HG02852 (cell line): ENCODE measurements at regions not wholly inside any gene's neighbourhood (a gene's known extent, or its start where the extent isn't known, plus 50 kb on each side); places are given as distances from the start of the nearest gene placed in this dataset.
"Not testable (repeated sequence)": the region's sequence is repeated elsewhere in the genome, so short reads cannot be mapped to it uniquely, and the experiment has no call there.

Source experiments
- ATAC-seq: cut with Tn5 transposase; IDR thresholded peaks from one replicate; pipeline ENCODE4 v1.9.1; 2021; ENCODE audit warnings: mild to moderate bottlenecking, moderate library complexity; ENCODE audit not compliant: unreplicated experiment

- ATAC-seq, result no peak
Measured at GRCh38 chr2:21328177-21328576, 204.4 kb downstream of the TDRD15 start.

- no peak for ATAC-seq
Measured at GRCh38 chr2:21330786-21331391, 207.1 kb downstream of the TDRD15 start.

- no peak for ATAC-seq
Measured at GRCh38 chr2:21331625-21332370, 208.0 kb downstream of the TDRD15 start.

- ATAC-seq, result no peak
Measured at GRCh38 chr2:21332993-21333625, 209.3 kb downstream of the TDRD15 start.

GRCh38 chr2:21333684-21334083, 209.9 kb downstream of the TDRD15 start:
- ATAC-seq, result no peak

GRCh38 chr2:21346984-21347383, 223.2 kb downstream of the TDRD15 start:
- ATAC-seq, result no peak

- ATAC-seq, result no peak
Measured at GRCh38 chr2:21353879-21354679, 230.3 kb downstream of the TDRD15 start.

- ATAC-seq, result no peak
Measured at GRCh38 chr2:21356086-21356856, 232.5 kb downstream of the TDRD15 start.

GRCh38 chr2:21356857-21357255, 233.1 kb downstream of the TDRD15 start:
- no peak for ATAC-seq

GRCh38 chr2:21358976-21359375, 235.2 kb downstream of the TDRD15 start:
- no peak for ATAC-seq

- no peak for ATAC-seq
Measured at GRCh38 chr2:21361384-21361783, 237.6 kb downstream of the TDRD15 start.

GRCh38 chr2:21361957-21362486, 238.3 kb downstream of the TDRD15 start:
- no peak for ATAC-seq

GRCh38 chr2:21363364-21363763, 239.6 kb downstream of the TDRD15 start:
- no peak for ATAC-seq

GRCh38 chr2:21367421-21367820, 243.7 kb downstream of the TDRD15 start:
- ATAC-seq, result no peak

- no peak for ATAC-seq
Measured at GRCh38 chr2:21369787-21370186, 246.0 kb downstream of the TDRD15 start.

- ATAC-seq, result no peak
Measured at GRCh38 chr2:21371499-21372003, 247.8 kb downstream of the TDRD15 start.

GRCh38 chr2:21372654-21373053, 248.9 kb downstream of the TDRD15 start:
- no peak for ATAC-seq

GRCh38 chr2:21376864-21377263, 253.1 kb downstream of the TDRD15 start:
- ATAC-seq, result no peak

- no peak for ATAC-seq
Measured at GRCh38 chr2:21379140-21379539, 255.4 kb downstream of the TDRD15 start.

- not testable (repeated sequence) for ATAC-seq
Measured at GRCh38 chr2:21379668-21380067, 255.9 kb downstream of the TDRD15 start.
